ENCODE measurements at regions not wholly inside any gene's neighbourhood (a gene's known extent, or its start where the extent isn't known, plus 50 kb on each side); places are given as distances from the start of the nearest gene placed in this dataset.
A peak's percentile ranks its signal among the peaks of the same experiment; 100 is the strongest.

DNA sequence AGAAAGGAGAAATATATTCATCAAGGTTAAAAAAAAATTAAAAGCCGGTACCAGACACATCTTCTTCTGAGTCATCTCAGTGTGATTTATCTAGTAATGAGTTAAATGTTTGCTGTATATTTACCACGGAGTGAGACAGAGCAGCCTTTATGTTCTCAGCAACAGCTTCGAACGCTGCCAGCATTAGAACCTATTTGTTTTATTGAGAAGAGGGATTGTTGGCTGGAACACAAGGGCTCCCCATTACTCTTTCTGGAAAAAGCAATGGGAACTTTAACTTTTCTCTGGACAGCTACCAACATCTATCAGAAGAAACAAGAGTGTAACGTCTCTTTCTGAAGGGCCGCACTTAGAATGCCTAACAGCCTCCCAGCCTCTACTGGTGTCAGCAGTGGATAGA is 105.3 kb upstream of the TAB2 start:
- 22 to 35% (median 22%) methylated on average over 6 of the region's 6 CpGs for WGBS, 3 donors
- DNase-seq = no peak
- Histone ChIP-seq H3K27ac (peak overlapping the region in 1 of 2 donors; percentile 40), H3K4me3 (no peak overlapping the region), H3K9me3 (no peaks in the 10 kb centered on the region), H3K4me1 (ENCODE audit: insufficient read depth) (peaks cover 3% of the 10 kb centered on the region), H3K27me3 (no peaks in the 10 kb centered on the region), H3K36me3 (no peaks in the 10 kb centered on the region)
- intact Hi-C loops (cut with DNase I) = no loop called here
- TF ChIP-seq POLR2A (IDR thresholded peaks at IDR 0.05) = no peak
- no peak for TF ChIP-seq EP300 (IDR thresholded peaks at IDR 0.05)
- no peak for TF ChIP-seq CTCF (IDR thresholded peaks at IDR 0.05)

DNA sequence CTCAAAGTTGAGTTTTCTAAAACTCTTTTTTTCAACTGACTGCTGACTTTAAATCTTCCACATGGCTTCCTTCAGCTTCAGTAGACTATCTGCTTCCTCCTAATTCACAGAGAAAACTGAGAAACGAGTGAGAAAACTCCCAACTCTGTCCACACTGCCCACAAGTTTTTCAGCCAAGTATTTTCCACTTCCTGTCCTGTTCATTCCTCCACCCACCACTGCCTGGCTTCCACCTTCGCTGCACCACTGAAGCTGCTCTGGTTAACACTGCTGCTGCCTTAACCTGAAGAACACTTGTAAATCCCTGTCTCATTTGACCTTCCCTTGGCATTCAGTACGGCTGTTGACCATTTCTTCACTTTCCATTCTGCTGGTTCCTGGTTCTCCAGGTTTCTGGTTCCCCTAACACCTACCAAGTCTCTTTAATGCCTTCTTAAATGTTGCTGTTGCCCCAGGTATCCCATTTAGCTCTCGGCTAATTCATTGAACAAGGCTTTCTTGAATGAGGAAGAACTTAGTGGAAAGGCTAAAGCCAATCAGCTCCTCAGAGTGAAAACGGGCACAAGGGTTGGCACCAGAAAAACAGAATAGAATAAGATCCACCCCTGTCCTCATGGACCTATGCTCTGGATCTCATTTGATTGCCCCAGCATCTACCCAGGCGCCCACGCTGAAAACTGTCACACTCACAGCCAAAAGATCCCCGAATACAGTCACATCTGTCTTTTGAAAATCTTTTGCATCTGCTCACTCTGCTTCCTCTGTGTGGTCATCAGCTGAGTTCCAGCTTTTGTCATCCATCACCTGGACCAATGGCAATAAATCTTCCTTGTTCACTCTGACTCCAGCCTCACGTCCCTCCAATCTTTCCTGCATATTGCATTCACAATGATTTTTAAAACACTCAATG is 104.4 kb upstream of the TAB2 start:
- no peaks in the 10 kb centered on the region for H3K9me3 ChIP-seq
- TF ChIP-seq EP300 (IDR thresholded peaks at IDR 0.05) (no peak), CTCF (IDR thresholded peaks at IDR 0.05) (no peak), POLR2A (IDR thresholded peaks at IDR 0.05) (no peak)
- peak overlapping the region in 1 of 2 donors; percentile 40 for H3K27ac ChIP-seq
- H3K4me3 ChIP-seq = no peak overlapping the region
- intact Hi-C loops (cut with DNase I) = no loop called here
- H3K4me1 ChIP-seq (ENCODE audit: insufficient read depth) = peaks cover 3% of the 10 kb centered on the region
- WGBS, 3 donors = 70 to 72% (median 70%) methylated on average over 9 of the region's 9 CpGs
- no peaks in the 10 kb centered on the region for H3K27me3 ChIP-seq
- H3K36me3 ChIP-seq = no peaks in the 10 kb centered on the region
- DNase-seq = no peak

DNA sequence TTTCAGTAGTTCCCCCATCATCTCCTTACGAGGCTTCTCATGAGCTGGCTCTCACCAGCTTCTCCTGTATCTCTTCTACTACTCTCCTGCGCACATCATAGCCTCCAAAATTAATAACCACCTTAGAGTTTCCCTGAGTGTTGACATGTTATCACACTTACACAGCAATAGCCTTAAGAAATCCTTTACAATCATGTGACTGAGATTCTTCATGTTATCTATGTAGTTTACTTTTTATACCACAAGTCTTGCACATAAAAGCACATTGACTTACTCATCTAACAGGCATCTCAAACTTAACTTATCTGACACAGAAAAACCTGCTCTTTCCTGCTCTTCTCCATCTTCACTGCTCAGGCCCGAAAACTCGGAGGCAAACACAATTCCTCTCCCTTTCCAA is 103.7 kb upstream of the TAB2 start:
- Histone ChIP-seq H3K27me3 (no peaks in the 10 kb centered on the region), H3K4me1 (ENCODE audit: insufficient read depth) (peaks cover 3% of the 10 kb centered on the region), H3K9me3 (no peaks in the 10 kb centered on the region), H3K4me3 (no peak overlapping the region), H3K36me3 (no peaks in the 10 kb centered on the region), H3K27ac (no peak overlapping the region)
- intact Hi-C loops (cut with DNase I) = no loop called here
- no peak for DNase-seq
- 87 to 94% (median 88%) methylated on average over 4 of the region's 4 CpGs for WGBS, 3 donors
- TF ChIP-seq EP300 (IDR thresholded peaks at IDR 0.05) (no peak), CTCF (IDR thresholded peaks at IDR 0.05) (no peak), POLR2A (IDR thresholded peaks at IDR 0.05) (no peak)

DNA sequence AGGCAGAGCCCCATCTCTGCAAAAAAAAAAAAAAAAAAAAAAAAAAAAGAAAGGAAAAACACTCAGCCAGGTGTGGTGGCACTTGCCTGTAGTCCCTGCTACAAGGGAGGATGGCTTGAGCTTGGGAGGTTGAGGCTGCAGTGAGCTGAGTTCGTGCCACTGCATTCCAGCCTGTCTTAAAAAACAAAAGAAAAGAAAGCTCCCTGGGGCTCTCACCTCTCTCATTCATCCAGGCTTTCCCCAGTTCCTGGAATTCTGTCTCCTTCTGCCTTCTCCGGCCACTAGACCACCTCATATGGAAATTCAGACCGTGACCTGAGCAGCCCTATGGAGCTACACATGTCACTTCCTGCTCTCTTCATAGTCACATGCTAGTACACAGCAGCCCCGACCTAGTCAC is 101.1 kb upstream of the TAB2 start:
- TF ChIP-seq POLR2A (IDR thresholded peaks at IDR 0.05) (no peak), EP300 (IDR thresholded peaks at IDR 0.05) (no peak), CTCF (IDR thresholded peaks at IDR 0.05) (no peak)
- no peaks in the 10 kb centered on the region for H3K9me3 ChIP-seq
- no peaks in the 10 kb centered on the region for H3K27me3 ChIP-seq
- no peak overlapping the region for H3K4me3 ChIP-seq
- intact Hi-C loops (cut with DNase I) = no loop called here
- H3K27ac ChIP-seq = no peak overlapping the region
- 92 to 95% (median 95%) methylated on average over 4 of the region's 4 CpGs for WGBS, 3 donors
- peaks cover 3% of the 10 kb centered on the region for H3K4me1 ChIP-seq (ENCODE audit: insufficient read depth)
- no peak for DNase-seq
- H3K36me3 ChIP-seq = no peaks in the 10 kb centered on the region
